Kidney tubule cell (primary cell): ENCODE measurements at regions not wholly inside any gene's neighbourhood (a gene's known extent, or its start where the extent isn't known, plus 50 kb on each side); places are given as distances from the start of the nearest gene placed in this dataset.
"Not testable (repeated sequence)": the region's sequence is repeated elsewhere in the genome, so short reads cannot be mapped to it uniquely, and the experiment has no call there.

Source experiments
- DNase-seq: peaks from one replicate; pipeline ENCODE4 v3.0.0-alpha.2; 2018; ENCODE audit warnings: low spot score

DNA sequence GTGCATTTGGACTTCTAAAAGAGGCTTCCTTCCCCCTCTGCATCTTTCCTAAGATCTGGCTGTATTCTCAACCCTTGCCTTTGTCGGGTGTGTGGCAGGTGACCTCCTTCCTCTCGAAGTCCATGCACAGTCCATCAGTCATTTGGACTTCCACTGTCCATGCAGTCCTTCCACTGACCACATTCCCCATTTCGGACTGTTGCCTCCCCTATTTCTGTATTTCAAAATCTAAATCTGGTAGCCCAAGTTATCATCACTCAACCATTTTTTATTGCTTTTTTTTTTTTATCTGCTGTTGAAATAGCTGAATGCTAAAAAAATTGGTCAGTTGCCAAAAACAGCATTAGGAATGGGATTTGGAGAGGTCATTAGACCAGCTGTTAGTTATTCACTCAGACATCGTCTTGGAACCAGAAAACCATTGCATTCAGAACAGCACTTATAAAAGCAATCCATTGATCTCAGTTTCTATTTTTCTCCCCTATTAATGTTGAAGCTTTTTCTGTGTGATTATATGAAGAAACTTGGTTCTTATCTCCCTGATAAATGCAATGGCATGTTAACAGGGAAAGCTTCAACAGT is 575.6 kb downstream of the KIF20B start:
- DNase-seq: no peak

DNA sequence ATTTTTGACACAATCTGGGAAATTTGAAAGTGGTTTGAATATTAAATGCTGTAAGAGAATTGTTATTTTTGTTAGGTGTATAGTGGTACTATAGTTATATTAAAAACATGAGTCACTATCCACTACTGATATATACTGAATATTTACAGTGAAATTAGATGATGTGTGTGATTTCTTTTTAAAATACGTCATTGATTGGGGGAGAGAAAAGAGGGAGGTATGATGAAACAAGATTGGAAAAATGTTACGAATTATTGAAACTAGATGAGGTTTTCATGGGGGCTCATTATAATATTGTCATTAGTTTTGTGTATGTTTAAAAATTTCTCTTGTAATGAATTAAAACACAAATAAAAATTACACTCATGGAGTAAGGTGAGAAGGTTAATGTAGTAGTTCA is 571.4 kb downstream of the HTR7 start:
- DNase-seq: no peak

DNA sequence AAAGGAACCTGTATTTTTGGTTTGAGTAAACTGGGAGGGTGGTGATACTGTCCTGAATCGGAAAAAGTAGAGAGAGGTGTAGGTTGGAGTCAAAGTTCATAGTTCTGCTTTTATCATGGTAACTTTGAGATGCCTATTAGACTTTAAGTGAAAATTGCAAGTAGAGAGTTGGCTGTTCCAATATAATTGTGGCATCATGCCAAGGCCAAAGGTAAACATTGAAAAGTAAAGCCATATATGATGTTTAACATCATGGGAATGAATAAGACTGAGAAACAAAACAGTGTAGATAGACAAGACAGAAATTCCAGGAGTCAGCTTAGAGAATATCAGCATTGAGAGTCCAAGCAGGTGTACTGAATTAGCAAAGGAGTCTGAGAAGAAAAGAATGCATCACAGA is 570.9 kb downstream of the HTR7 start:
- no peak for DNase-seq

DNA sequence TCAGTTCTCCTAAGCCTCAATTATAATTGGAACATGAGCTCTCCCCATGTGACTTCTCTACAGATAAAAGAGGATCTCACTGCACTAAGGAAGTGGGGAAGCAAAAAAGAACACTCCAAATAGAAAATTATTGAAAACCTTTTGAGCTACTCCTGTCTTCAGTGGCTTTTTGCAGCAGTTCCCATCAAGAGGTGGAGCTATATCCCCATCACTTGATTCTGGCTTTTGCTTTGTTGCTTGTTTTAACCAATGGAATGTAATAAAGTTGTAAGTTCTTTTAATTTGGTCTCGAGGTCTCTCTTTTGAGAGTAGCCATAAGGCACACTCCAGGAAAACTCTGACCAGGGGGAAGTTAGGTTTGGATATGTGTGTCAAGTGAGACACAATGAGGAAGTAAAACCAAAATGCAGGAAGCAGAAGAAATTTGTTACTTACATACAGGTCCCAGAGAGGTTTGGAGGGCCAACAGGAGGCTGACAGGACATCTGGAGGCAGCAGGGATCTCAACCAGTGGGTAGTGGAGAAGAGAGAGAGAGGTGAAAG is 569.4 kb downstream of the HTR7 start:
- DNase-seq: peak; percentile 39

DNA sequence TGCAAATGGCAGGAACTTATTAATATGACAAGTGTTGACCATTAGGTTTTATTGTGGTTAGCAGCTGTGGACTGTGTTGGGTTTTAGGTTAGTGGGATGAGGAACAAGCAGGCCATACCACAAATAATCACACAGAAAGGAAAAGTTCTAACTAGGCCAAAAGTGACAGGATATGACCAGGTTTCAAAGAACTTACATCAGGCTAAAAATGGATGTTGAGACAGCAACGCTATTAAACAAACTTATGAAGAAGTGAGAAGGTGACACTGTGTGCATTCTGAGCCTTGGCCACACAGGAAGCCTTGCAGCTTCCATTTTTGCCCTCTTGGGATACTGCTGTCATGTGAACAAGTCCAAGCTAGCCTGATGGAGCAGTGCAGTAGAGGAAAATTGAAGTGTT is 568.8 kb downstream of the HTR7 start:
- peak; percentile 20 for DNase-seq

DNA sequence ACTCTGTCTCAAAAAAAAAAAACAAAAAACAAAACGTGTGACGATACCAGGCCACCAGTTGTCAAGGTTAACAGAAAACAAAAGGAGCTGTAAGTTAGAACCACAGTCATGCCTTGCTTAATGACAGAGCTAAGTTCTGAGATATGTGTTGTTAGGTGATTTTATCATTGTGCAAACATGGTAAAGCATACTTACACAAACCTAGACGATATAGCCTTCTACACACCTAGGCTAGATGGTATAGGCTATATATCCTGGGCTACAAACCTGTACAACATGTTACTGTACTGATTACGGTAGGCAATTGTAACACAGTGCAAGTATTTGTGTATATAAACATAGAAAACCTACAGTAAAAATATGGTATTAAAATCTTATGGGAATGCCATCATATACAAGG is 564.2 kb downstream of the HTR7 start:
- no peak for DNase-seq

DNA sequence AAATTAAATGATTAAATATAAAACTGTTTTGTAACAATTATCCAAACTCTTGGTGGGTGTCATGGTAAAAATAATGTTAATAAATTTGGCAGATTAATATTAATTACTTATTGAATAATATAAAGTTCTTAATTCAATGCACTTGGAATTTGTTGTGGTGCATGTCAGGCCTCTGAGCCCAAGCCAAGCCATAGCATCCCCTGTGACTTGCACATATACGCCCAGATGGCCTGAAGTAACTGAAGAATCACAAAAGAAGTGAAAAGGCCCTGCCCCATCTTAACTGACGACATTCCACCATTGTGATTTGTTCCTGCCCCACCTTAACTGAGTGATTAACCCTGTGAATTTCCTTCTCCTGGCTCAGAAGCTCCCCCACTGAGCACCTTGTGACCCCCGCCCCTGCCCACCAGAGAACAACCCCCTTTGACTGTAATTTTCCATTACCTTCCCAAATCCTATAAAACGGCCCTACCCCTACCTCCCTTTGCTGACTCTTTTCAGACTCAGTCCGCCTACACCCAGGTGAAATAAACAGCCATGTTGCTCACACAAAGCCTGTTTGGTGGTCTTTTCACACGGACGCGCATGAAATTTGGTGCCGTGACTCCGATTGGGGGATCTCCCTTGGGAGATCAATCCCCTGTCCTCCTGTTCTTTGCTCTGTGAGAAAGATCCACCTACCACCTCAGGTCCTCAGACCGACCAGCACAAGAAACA is 562.9 kb downstream of the HTR7 start:
- not testable (repeated sequence) for DNase-seq

DNA sequence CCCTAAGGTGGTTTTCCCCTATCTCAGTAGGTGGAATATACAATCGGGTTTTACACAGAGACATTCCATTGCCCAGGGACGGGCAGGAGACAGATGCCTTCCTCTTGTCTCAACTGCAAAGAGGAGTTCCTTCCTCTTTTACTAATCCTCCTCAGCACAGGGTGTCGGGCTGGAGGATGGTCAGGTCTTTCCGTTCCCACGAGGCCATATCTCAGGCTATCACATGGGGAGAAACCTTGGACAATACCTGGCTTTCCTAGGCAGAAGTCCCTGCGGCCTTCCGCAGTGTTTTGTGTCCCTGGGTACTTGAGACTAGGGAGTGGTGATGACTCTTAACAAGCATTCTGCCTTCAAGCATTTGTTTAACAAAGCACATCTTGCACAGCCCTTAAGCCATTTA is 555.8 kb downstream of the HTR7 start:
- not testable (repeated sequence) for DNase-seq

DNA sequence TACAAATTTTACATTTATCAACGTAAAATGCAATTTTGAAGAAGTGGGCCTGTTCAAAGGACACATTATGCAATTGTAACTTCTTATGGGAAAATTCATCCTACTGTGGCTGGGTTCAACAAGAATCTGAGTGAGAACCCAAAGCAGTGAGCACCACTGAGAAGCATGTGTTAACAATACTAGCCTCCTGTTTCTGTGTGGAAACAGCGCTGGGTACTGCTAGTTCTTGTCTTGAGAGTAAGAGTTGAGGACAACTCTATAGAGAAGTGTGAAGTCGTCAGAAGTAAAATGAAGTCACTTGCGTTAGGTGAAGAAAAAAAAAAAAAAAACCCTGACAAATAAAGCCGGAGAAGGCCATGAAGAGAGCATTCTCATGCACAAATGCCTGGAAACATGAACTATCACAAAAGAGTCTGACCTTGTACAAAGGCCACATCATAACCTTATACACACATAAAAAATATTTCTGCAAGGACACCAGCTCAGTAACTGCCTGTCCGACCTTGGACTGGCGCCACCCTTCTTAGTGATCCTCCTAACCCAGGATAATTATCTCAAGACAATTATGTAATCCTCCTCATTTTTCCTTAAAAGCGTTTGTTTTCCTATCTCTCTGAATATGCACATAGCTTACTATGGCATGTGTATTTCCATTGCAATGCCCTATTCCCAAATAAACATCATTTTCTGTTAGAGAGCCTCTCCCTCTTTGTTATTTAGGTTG is 554.9 kb downstream of the HTR7 start:
- no peak for DNase-seq

DNA sequence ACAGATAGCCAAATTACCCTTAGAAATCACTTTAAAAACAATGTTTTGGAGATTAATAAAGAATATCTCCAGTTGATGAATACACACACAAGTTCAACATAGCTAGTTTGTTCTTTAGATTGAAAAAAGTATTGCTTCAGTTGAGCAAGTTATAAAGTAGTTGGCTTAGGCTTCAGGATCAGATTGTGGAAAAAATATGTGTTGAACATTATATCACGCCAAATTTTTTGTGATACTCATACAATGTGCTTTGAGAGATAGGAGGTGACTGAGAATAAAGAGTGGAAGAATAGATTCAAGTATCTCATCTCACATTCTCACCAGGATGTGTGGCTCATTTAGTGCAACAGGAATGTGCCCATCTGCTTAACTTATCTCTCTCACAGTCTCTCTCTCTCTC is 553.3 kb downstream of the HTR7 start:
- no peak for DNase-seq

DNA sequence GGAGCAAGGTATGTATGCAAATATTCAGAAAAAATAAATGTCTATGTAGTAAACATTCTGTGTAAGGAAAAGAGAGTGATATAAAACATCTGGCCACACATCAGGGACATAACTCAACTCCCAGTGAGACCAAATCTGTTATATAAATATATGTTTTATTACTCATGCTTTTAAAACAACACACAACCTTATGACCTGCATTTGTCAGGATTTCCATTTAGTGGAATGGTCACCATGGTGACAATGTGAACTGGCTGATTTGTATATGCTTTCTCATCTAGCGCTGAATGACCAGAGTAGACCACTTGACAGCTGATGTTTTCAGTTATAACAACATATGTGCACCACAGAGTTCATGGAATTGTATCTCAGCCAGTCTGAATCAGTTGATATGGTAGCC is 551.7 kb downstream of the HTR7 start:
- DNase-seq: peak; percentile 29

DNA sequence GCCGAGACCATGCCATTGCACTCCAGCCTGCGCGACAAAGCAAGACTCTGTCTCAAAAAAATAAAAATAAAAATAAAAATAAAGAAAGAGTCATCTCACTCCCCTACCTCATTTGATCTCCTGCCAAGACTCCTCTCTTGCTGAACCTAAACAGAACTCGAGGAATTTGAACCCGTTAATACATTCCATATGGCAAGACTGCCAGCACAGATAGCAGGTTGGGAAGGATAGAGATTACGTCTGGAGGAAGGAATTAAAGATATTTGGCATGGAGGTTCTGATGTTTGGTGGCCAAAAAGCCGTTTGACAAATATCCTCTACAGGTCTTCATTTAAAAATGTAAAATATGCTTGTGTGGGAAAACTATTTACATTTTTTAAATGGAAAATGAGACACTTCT is 549.6 kb downstream of the HTR7 start:
- DNase-seq: no peak

DNA sequence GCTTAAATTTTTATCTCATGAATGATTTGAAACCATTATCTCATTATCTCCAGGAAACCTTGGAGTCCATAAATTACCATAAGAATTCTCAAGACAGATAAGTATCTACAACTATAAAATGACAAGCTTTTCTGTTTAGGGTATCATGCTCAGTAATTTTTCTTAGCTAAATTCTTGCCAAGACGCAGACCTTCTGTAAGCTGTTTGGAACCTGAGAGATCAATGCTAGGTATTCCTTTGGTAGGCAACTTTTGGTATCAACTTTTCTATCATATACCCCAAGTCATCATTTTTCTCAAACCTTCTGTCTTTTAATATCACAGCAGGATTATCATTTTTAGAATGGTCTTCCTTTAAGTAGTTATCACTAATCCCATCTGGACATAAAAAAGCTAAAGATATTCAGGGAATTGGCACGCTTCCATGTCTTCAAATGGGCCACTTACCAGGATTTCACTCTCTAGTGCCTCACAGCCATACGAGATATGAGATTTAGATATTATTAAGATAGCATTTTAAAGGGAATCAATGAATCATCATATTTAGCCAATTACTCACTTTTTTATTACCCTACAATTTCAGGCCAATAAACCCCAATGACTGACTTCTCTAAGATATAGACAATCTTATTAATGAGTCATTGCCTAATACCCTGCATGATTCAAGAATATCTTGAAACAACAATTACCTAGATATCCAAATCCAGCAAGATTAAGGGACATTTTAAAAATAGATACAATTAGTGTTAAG is 544.1 kb downstream of the HTR7 start:
- peak; percentile 35 for DNase-seq

DNA sequence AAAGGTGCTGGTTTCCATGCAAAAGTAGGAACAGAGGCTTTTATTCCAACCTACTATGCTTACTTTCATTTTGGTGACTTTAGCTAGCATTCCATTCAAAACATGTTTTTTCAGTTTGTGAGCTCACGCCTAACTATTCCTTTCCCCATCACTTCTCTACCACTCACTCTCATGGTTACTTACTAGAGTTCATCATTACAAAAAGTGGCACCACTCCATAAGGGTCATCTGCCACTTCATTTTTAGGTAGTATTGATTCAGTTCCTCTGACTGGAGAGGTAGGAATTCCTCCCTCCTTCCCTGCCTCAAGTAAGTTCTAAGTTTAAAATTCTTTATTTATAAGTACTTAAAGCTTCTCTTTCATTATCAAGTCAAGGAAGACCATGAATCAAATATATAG is 543.1 kb downstream of the HTR7 start:
- no peak for DNase-seq

DNA sequence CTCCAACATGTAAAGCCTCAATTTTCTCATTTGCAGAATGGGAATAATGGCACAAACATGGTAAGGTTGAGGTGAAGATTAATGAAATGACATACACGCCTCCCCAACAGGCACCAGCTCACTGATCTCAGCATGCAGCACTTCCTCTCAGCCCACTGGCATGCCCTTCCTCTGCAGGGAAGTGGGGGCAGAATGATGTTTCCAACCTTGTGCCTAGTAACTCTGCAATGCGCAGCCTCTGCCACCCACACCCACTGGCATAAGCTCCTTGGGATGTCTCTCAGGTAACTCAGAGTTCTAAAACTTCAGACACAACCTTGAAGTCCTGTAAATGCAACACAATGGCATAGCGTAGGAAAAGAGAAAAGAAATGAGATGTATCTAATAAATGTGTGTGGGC is 540.7 kb downstream of the HTR7 start:
- no peak for DNase-seq

DNA sequence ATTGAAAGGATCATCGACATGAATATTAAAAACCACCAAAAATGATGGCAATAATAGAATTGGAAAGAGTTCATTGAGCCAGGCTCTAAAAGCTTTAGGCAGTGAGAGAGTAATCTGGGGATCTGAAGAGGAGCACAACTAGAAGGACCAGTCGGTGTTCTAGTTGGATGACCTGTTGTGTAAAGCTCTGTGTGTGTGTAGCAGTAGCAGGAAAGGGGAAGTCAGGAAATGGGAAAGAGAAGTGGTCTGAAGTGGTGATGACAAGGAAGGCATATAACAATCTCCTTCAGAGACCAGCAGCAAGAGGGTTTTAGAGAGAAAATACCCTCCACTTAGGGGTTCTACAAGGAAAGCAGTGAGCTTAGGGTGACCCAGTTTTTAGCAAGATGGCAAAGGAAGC is 539.2 kb downstream of the HTR7 start:
- peak; percentile 29 for DNase-seq

DNA sequence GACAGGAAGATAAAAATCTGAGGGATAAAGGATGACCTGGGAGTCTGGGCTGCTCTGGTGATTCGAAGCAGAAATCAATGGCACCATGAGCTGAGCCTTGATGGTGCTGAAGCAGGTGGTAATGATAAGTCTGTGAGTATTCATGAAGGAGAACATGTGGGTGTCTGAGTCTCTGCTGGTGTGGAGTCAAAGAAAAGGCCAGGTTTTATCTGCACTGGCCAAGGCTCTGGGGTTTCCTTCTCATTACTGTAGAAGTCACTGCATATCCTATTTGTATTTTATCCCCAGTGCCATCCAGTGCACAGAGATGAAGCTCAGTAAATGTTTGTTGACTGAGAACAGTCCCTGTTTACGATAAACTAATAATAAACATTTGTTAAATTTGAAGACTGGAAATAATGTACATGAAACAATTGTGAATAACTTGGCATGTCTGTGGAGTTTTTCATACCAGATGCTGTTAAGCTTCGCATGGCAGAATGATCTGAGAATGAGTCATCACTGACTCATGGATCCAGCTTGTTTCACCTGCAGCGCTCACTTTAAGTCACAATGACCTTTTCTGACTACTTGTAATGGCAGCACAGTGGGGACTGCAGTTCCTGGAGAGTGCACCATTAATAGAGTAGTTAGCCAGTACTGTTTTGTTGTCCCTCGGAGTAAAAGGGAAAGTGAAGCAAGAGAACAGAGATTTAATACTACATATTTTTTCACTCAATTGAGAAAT is 538.5 kb downstream of the HTR7 start:
- peak; percentile 96 for DNase-seq

DNA sequence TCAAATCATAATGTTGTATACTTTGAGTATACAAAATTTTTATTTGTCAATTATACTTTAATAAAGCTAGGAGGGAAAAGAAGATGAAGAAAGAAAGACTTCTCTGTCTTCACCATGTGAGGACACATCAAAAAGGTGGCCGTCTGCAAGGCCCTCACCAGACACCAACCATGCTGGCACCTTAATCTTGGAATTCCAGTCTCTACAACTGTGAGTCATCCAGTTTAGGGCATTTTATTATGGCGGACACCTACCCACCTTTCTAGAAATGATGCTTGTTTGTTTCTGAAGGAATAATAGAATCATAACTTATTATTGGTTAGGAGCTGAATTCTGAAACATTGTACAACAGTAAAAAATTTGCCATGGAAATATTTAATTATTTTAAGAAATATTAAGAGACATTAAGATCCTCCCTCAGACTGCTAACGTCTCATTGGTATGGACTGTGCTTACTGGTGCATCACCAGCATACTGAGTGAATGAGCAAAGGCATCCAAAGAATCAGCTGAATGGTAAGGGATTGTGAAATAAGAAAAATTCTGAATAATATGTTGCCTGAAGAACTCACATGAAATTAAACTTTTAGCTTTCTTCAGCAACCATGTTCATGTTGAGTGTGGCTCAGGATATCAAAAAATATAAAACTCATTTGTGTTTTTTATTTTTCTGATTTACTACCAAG is 536.6 kb downstream of the HTR7 start:
- DNase-seq: peak; percentile 78

DNA sequence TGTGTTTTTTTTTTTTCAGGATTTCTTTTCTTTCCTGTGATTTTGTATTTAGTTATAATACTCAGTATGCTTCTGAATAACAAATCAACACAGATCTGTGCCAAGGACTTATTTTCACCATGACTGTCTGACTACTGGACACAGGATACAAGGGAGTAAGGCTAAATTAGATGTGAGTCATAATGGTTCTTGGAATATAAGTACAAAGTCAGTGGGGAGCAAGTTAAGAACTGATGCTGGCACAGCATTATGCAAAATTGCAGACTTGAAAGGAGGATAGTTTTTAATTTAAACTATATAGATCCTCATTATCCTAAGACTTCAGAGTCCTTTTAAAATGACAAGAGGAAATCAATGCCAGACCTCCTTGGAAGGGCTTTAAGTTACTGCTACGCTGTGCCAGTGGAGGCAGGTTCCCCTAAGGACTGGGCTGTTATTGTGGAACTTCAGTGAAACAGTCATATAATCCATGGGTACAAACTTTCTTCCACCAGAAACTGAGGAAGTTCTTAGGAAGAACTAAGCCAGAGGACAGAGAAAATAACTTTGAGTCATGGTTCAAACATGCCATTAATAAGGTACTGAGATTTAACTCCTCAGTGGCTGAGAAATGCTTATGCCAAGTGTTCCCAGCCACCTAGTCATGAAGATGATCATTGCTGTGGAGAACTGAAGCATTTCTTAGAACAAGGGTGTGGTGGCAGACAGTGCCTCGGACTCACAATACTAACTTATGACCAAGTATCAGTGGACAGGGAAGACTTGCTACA is 531.2 kb downstream of the HTR7 start:
- peak; percentile 90 for DNase-seq

DNA sequence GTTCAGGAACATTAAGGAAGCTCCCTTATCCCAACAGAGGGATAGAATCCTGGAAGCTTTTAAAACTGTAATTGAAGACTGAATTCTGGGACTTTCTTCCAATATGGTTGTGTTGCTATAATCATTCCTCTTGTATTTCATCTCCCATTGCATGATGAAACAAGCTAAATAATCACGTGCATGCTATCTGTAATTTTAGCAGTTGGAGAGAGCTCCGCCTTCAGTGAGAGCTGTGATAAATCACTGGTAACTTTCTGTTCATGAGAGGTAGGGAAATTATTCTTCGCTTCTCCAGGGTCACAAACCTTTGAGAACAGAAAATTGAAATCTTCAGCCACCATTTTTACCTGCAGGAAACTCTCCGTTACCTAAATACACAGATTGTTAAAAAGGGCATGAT is 530.2 kb downstream of the HTR7 start:
- no peak for DNase-seq
